Mammary epithelial cell (primary cell): ENCODE measurements at regions not wholly inside any gene's neighbourhood (a gene's known extent, or its start where the extent isn't known, plus 50 kb on each side); places are given as distances from the start of the nearest gene placed in this dataset.

ENCODE experiments used
- EZH2 ChIP-seq: IDR thresholded peaks from 2 replicates; pipeline ENCODE4 v1.6.1; 2012; ENCODE audit warnings: low read length, inconsistent platforms, borderline replicate concordance
- TF ChIP-seq, protein P1 (sequence below), 2 donors: IDR thresholded peaks in 1 of 2; conservative IDR thresholded peaks in 1 of 2; 2 replicates each; pipeline ENCODE4 v1.5.1; 2011 to 2012; ENCODE audit warnings: inconsistent platforms in 2 of 2, low read length in 2 of 2, mild to moderate bottlenecking in 2 of 2, control low read depth in 1 of 2, low read depth in 1 of 2; ENCODE audit not compliant: insufficient read depth in 1 of 2; ENCODE audit errors: extremely low read depth in 1 of 2

DNA sequence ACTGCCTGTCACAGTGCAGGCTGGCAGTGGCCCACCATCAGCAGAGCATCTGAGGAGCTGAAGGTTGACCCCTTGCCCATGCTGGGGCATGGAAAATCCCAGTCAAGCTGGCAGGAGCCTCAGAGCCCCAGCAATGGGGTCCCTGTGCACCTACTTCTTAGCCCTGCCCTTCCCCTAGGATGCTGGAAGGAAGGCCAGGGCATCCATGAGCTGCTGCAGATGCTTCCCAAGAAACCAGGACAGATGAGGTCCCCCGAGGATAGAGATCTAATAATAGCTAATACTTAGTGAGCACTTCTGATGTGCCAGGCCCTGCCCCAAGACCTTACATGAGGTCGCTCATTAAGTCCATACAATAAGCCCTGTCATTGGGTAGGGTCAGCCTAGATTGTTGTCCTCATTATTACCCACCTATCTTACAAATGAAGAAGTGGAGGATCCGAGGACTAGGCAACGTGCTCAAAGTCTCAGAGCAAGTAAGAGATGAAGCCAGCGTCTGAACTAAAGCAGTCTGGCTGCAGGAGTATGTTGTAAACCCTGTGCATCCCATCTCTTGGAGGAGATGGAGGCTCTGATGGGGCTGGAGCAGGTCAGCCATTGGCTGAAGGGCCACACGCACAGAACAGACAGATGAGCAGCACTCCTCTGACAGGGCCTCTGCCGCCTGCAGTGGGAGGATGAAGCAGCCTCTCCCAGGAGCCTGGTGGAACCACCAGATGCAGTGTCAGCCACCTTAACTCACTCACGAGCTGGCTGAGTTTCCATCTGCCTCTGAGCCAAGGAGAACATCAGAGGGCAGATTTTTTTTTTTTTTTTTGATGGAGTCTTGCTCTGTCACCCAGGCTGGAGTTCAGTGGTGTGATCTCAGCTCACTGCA lies 175.4 kb downstream of the WSCD1 start:
- TF ChIP-seq, protein P1, sequence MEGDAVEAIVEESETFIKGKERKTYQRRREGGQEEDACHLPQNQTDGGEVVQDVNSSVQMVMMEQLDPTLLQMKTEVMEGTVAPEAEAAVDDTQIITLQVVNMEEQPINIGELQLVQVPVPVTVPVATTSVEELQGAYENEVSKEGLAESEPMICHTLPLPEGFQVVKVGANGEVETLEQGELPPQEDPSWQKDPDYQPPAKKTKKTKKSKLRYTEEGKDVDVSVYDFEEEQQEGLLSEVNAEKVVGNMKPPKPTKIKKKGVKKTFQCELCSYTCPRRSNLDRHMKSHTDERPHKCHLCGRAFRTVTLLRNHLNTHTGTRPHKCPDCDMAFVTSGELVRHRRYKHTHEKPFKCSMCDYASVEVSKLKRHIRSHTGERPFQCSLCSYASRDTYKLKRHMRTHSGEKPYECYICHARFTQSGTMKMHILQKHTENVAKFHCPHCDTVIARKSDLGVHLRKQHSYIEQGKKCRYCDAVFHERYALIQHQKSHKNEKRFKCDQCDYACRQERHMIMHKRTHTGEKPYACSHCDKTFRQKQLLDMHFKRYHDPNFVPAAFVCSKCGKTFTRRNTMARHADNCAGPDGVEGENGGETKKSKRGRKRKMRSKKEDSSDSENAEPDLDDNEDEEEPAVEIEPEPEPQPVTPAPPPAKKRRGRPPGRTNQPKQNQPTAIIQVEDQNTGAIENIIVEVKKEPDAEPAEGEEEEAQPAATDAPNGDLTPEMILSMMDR (conservative IDR thresholded peaks at IDR 0.05 in 1 of 2, IDR thresholded peaks at IDR 0.05 in 1 of 2; ENCODE audit: extremely low read depth in 1 of 2, insufficient read depth in 1 of 2, low read depth in 1 of 2, low read length in 2 of 2) = no peak
- TF ChIP-seq EZH2 = no peak
